CD1c-positive myeloid dendritic cell (primary cell): ENCODE measurements at regions not wholly inside any gene's neighbourhood (a gene's known extent, or its start where the extent isn't known, plus 50 kb on each side); places are given as distances from the start of the nearest gene placed in this dataset.
A peak's percentile ranks its signal among the peaks of the same experiment; 100 is the strongest.

Experiments used
- DNase-seq: peaks from one replicate; pipeline ENCODE4 v3.0.0-alpha.2; 2016; ENCODE audit errors: extremely low spot score

GRCh38 chr6:169997187-169997929 is 245.9 kb downstream of the ERMARD start:
- peak; percentile 44 for DNase-seq

GRCh38 chr6:169996378-169997051 is 245.1 kb downstream of the ERMARD start:
- no peak for DNase-seq

- DNase-seq: no peak
Measured at GRCh38 chr6:169994739-169995138, 243.3 kb downstream of the ERMARD start.

- DNase-seq: no peak
Measured at GRCh38 chr6:169993861-169994481, 242.5 kb downstream of the ERMARD start.

GRCh38 chr6:169991913-169992312 is 240.5 kb downstream of the ERMARD start:
- DNase-seq: no peak

GRCh38 chr6:169991031-169991390 is 239.6 kb downstream of the ERMARD start:
- DNase-seq: no peak

- peak; percentile 74 for DNase-seq
Measured at GRCh38 chr6:169990095-169991030, 238.9 kb downstream of the ERMARD start.

- no peak for DNase-seq
Measured at GRCh38 chr6:169989594-169989993, 238.2 kb downstream of the ERMARD start.

GRCh38 chr6:169988769-169989550 is 237.5 kb downstream of the ERMARD start:
- no peak for DNase-seq

GRCh38 chr6:169986848-169987498 is 235.6 kb downstream of the ERMARD start:
- DNase-seq: no peak

GRCh38 chr6:169986171-169986847 is 234.9 kb downstream of the ERMARD start:
- no peak for DNase-seq

GRCh38 chr6:169985121-169986015 is 233.9 kb downstream of the ERMARD start:
- DNase-seq: no peak

- DNase-seq: no peak
Measured at GRCh38 chr6:169984181-169985120, 233.0 kb downstream of the ERMARD start.

- DNase-seq: no peak
Measured at GRCh38 chr6:169983651-169984050, 232.2 kb downstream of the ERMARD start.

- DNase-seq: no peak
Measured at GRCh38 chr6:169982461-169983386, 231.3 kb downstream of the ERMARD start.

- DNase-seq: no peak
Measured at GRCh38 chr6:169981969-169982368, 230.5 kb downstream of the ERMARD start.

GRCh38 chr6:169981568-169981967 is 230.1 kb downstream of the ERMARD start:
- no peak for DNase-seq
